GM12878 (cell line): ENCODE measurements at regions not wholly inside any gene's neighbourhood (a gene's known extent, or its start where the extent isn't known, plus 50 kb on each side); places are given as distances from the start of the nearest gene placed in this dataset.

ENCODE experiments used
- ATAC-seq: fragments of 200-7000 bp; cut with Tn5 transposase; 3 replicates; pipeline ENCODE4 v1.9.1; 2020; ENCODE audit warnings: mild to moderate bottlenecking, moderate library complexity
- BruUV-seq: library from RNA; stranded (reverse); fragments of 400-500 nt; replicated peaks from 2 replicates; lab custom pipeline; 2021; lab: Mats Ljungman, UMichigan
- CTCF ChIA-PET: fragments of 300-600 bp; sonication (Branson Sonifier 250); formaldehyde crosslinking; extraction: SDS; loops from one replicate; lab custom pipeline; 2021; ENCODE audit warnings: inconsistent platforms; lab: Yijun Ruan, JAX
- POLR2A ChIA-PET: fragments of 350-600 bp; formaldehyde crosslinking; extraction: SDS; loops from one replicate; lab custom pipeline; 2021; ENCODE audit warnings: inconsistent platforms; lab: Charles Lee
- RAD21 ChIA-PET: fragments of 300-600 bp; sonication (Branson Sonifier 250); formaldehyde crosslinking; loops from one replicate; lab custom pipeline; 2023; ENCODE audit warnings: antibody characterized with exemption; ENCODE audit not compliant: unreplicated experiment; lab: Charles Lee
- SMC1A ChIA-PET: fragments of 300-600 bp; sonication (Branson Sonifier 250); formaldehyde crosslinking; loops from one replicate; lab custom pipeline; 2023; ENCODE audit not compliant: unreplicated experiment, uncharacterized antibody; lab: Charles Lee
- DNase-seq: peaks from one replicate; pipeline ENCODE4 v3.0.0-alpha.2; 2011; ENCODE audit warnings: low read depth, low spot score
- FAIRE-seq: peaks from 3 replicates; lab custom pipeline; 2011; peaks lifted over from hg19 to GRCh38; lab: Jason Lieb, UNC
- H2AFZ ChIP-seq: 2 replicates; pipeline ENCODE4 v1.6.0; 2011; ENCODE audit warnings: low read depth, low read length, control low read depth; ENCODE audit not compliant: control insufficient read depth
- H3K27ac ChIP-seq: 2 replicates; pipeline ENCODE4 v1.5.1; 2011; ENCODE audit warnings: control low read depth; ENCODE audit not compliant: control insufficient read depth, insufficient read depth
- H3K27me3 ChIP-seq, 2 experiments: replicated peaks in 1 of 2; 2 replicates each; pipeline versions ENCODE4 v1.6.0 to v1.6.1; 2011; ENCODE audit warnings: low read length in 1 of 2; ENCODE audit not compliant: control insufficient read depth in 2 of 2, insufficient read depth in 2 of 2
- H3K36me3 ChIP-seq, 2 experiments: 2 replicates each; pipeline ENCODE4 v1.5.1; 2011; ENCODE audit warnings: low read length in 1 of 2; ENCODE audit not compliant: control insufficient read depth in 2 of 2, insufficient read depth in 2 of 2
- H3K4me1 ChIP-seq: 2 replicates; pipeline ENCODE4 v1.6.1; 2011; ENCODE audit warnings: mild to moderate bottlenecking, low read length, moderate library complexity, mixed read lengths; ENCODE audit not compliant: control insufficient read depth, insufficient read depth
- H3K4me2 ChIP-seq: 2 replicates; pipeline ENCODE4 v1.6.0; 2011; ENCODE audit warnings: control low read depth; ENCODE audit not compliant: control insufficient read depth, insufficient read depth
- H3K4me3 ChIP-seq: fragments of 200-600 bp; sonication (generic); 2 replicates; pipeline ENCODE4 v1.5.1; 2016
- H3K79me2 ChIP-seq: 2 replicates; pipeline ENCODE4 v1.6.0; 2011; ENCODE audit warnings: low read length; ENCODE audit not compliant: control insufficient read depth, insufficient read depth
- H3K9ac ChIP-seq: 2 replicates; pipeline ENCODE4 v1.8.0; 2011; ENCODE audit warnings: low read length, control low read depth, mixed read lengths; ENCODE audit not compliant: control insufficient read depth, insufficient read depth
- H3K9me3 ChIP-seq: replicated peaks from 3 replicates; pipeline ENCODE4 v1.5.1; 2011; ENCODE audit warnings: mild to moderate bottlenecking, low read length; ENCODE audit not compliant: control insufficient read depth, insufficient read depth
- H4K20me1 ChIP-seq: 2 replicates; pipeline ENCODE4 v1.6.0; 2011; ENCODE audit not compliant: control insufficient read depth, insufficient read depth
- BCL3 ChIP-seq: IDR thresholded peaks from 2 replicates; pipeline ENCODE4 v1.6.1; 2011; ENCODE audit warnings: borderline replicate concordance, low read depth, mild to moderate bottlenecking, moderate library complexity, low read length; ENCODE audit not compliant: insufficient read depth, poor library complexity, severe bottlenecking
- CEBPB ChIP-seq, 2 experiments: fragments of 150-350 bp in 1 of 2; IDR thresholded peaks; 2 replicates each; pipeline ENCODE4 v1.6.1; 2012 to 2014; ENCODE audit warnings: low read depth in 2 of 2, low read length in 2 of 2, borderline replicate concordance in 1 of 2, inconsistent platforms in 1 of 2
- E2F4 ChIP-seq: IDR thresholded peaks from 2 replicates; pipeline ENCODE4 v1.6.1; 2012; ENCODE audit warnings: low read depth, low read length, improper control_type of control experiment
- ESRRA ChIP-seq: IDR thresholded peaks from 2 replicates; pipeline ENCODE4 v1.6.1; 2012; ENCODE audit warnings: mild to moderate bottlenecking, low read length, improper control_type of control experiment
- HDAC2 ChIP-seq: fragments of 200-600 bp; sonication (generic); IDR thresholded peaks from 2 replicates; pipeline ENCODE4 v1.6.1; 2017
- IRF5 ChIP-seq: fragments of 450-650 bp; IDR thresholded peaks from 2 replicates; pipeline ENCODE4 v1.6.1; 2017; ENCODE audit warnings: borderline replicate concordance
- JUND ChIP-seq: IDR thresholded peaks from 2 replicates; pipeline ENCODE4 v1.6.1; 2012; ENCODE audit warnings: low read depth, mild to moderate bottlenecking, low read length, improper control_type of control experiment, moderate library complexity
- NFIC ChIP-seq: IDR thresholded peaks from 2 replicates; pipeline ENCODE4 v1.6.1; 2012; ENCODE audit warnings: low read depth, mild to moderate bottlenecking, inconsistent platforms, low read length, moderate library complexity
- NKRF ChIP-seq: fragments of 450-650 bp; conservative IDR thresholded peaks from 2 replicates; pipeline ENCODE4 v1.6.1; 2017; ENCODE audit warnings: mild to moderate bottlenecking, moderate library complexity
- RCOR1 ChIP-seq: conservative IDR thresholded peaks from 2 replicates; pipeline ENCODE4 v1.6.1; 2012; ENCODE audit warnings: low read depth, low read length, improper control_type of control experiment
- SMC3 ChIP-seq: IDR thresholded peaks from 2 replicates; pipeline ENCODE4 v1.6.1; 2011; ENCODE audit warnings: low read length, improper control_type of control experiment, borderline replicate concordance
- ZNF592 ChIP-seq: fragments of 450-650 bp; IDR thresholded peaks from 2 replicates; pipeline ENCODE4 v1.6.1; 2017; ENCODE audit warnings: mild to moderate bottlenecking, moderate library complexity
- WGBS: methylation state at CpG from one replicate; pipeline ENCODE4 v1.1.6; 2016; ENCODE audit warnings: low lambda C conversion rate; ENCODE audit not compliant: insufficient replicate concordance, insufficient coverage; ENCODE audit errors: missing lambda C conversion rate; 5-methylcytosine and 5-hydroxymethylcytosine counted together
- in situ Hi-C: fragments of 300-500 bp; cut with MboI; formaldehyde crosslinking; loops from 9 replicates; pipeline ENCODE4 v1.14.3; 2018; ENCODE audit warnings: mixed read lengths
- intact Hi-C: fragments of 100-400 bp; cut with micrococcal nuclease; formaldehyde crosslinking; loops from one replicate; pipeline ENCODE4 v1.14.2; 2022; ENCODE audit not compliant: unreplicated experiment

GRCh38 chr6:141988954-141989705 is 143.6 kb upstream of the GJE1 start:
- intact Hi-C loops (loop anchor here (1.0 kb wide), 2 partner anchors 123 to 218 kb away; no protein-coding TSS in a partner anchor), in situ Hi-C loops (loop anchor here (5.0 kb wide), 1 partner anchor 128 kb away; no protein-coding TSS in a partner anchor)
- SMC1A ChIA-PET, result interaction anchor here (0.8 to 2.6 kb wide), 8 partner anchors 9 to 219 kb away, joined by 3 to 17 read pairs (median 4); no protein-coding TSS in a partner anchor
- Histone ChIP-seq H3K9me3 (no peaks in the 10 kb centered on the region), H4K20me1 (no peaks in the 10 kb centered on the region), H3K36me3 (no peaks in the 10 kb centered on the region), H3K27me3 (no peaks in the 10 kb centered on the region), H3K27ac (no peak overlapping the region), H3K4me3 (no peak overlapping the region), H3K4me2 (no peak overlapping the region), H2AFZ (no peak overlapping the region; the same call in 1 of the 2 replicates), H3K4me1 (no peaks in the 10 kb centered on the region), H3K79me2 (no peaks in the 10 kb centered on the region), H3K9ac (no peak overlapping the region)
- ATAC-seq (peak; percentile 78), DNase-seq (no peak), FAIRE-seq (peak; percentile 84)
- RAD21 ChIA-PET, result interaction anchor here (1.1 to 1.6 kb wide), 2 partner anchors 122 to 123 kb away, joined by 3 to 11 read pairs; no protein-coding TSS in a partner anchor
- CTCF ChIA-PET, result interaction anchor here (0.5 to 3.7 kb wide), 11 partner anchors 9 to 378 kb away, joined by 3 to 40 read pairs (median 4); no protein-coding TSS in a partner anchor
- 22% methylated on average over 2 of the region's 2 CpGs for WGBS
- POLR2A ChIA-PET, result no interaction called here
- BruUV-seq, result no TSS peak
- TF ChIP-seq NFIC, result no peak
- no peak for TF ChIP-seq IRF5
- TF ChIP-seq JUND, result no peak
- no peak for TF ChIP-seq ESRRA
- peak; percentile 81 for TF ChIP-seq SMC3
- TF ChIP-seq RCOR1, result no peak
- TF ChIP-seq NKRF, result no peak
- no peak for TF ChIP-seq CEBPB (IDR thresholded peaks at IDR 0.05; ENCODE audit: borderline replicate concordance in 1 of 2, low read depth in 2 of 2, low read length in 2 of 2)
- TF ChIP-seq ZNF592, result no peak
- TF ChIP-seq E2F4, result no peak
- no peak for TF ChIP-seq HDAC2
- peak; percentile 81 for TF ChIP-seq BCL3
